ENCODE measurements at regions not wholly inside any gene's neighbourhood (a gene's known extent, or its start where the extent isn't known, plus 50 kb on each side); places are given as distances from the start of the nearest gene placed in this dataset.
"Not testable (repeated sequence)": the region's sequence is repeated elsewhere in the genome, so short reads cannot be mapped to it uniquely, and the experiment has no call there.

DNA sequence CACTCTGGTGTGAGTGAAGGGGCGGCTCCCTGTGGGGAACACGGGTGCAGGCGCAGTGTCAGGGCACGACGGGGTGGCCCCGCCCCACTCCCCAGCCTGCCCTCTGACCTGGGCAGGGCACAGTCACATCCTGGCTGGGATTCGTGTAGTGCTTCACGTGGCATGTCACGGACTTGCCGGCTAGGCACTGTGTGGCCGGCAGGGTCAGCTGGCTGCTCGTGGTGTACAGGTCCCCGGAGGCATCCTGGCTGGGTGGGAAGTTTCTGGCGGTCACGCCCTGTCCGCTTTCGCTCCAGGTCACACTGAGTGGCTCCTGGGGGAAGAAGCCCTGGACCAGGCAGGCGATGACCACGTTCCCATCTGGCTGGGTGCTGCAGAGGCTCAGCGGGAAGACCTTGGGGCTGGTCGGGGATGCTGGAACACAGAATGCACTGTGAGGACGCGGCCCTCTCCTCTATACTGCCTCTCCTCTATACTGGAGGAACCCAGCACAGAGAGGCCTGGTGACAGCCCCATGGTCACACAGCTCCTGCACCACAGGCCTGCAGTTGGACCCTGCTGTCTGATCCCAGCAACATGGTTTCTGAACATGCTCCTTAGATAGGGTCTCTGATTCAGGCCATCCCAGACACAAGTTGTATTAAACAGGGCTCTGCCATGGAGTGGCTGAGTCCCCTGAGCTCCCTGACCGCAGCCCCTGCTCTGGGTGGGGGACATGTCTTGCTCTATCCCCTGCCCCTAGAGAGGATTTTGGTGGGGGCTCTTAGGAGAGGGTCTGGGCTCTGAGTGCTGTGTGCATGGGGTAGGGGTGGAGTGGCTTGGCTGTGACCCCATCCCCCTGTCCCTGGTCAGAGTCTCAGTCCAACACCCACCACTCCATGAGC, 182.1 kb downstream of the TMEM121 start:
- TF ChIP-seq, protein P1, sequence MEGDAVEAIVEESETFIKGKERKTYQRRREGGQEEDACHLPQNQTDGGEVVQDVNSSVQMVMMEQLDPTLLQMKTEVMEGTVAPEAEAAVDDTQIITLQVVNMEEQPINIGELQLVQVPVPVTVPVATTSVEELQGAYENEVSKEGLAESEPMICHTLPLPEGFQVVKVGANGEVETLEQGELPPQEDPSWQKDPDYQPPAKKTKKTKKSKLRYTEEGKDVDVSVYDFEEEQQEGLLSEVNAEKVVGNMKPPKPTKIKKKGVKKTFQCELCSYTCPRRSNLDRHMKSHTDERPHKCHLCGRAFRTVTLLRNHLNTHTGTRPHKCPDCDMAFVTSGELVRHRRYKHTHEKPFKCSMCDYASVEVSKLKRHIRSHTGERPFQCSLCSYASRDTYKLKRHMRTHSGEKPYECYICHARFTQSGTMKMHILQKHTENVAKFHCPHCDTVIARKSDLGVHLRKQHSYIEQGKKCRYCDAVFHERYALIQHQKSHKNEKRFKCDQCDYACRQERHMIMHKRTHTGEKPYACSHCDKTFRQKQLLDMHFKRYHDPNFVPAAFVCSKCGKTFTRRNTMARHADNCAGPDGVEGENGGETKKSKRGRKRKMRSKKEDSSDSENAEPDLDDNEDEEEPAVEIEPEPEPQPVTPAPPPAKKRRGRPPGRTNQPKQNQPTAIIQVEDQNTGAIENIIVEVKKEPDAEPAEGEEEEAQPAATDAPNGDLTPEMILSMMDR (IDR thresholded peaks at IDR 0.05) = not testable (repeated sequence)
- TF ChIP-seq POLR2A (IDR thresholded peaks at IDR 0.05) = not testable (repeated sequence)

Data from body of pancreas (tissue), 4 donors.